Stomach (tissue), 8 donors: ENCODE measurements at regions not wholly inside any gene's neighbourhood (a gene's known extent, or its start where the extent isn't known, plus 50 kb on each side); places are given as distances from the start of the nearest gene placed in this dataset.
"Not testable (repeated sequence)": the region's sequence is repeated elsewhere in the genome, so short reads cannot be mapped to it uniquely, and the experiment has no call there.

Experiments
- DNase-seq, 2 donors: peaks; one replicate each; pipeline versions ENCODE4 v3.0.0 to v3.0.0-alpha.2; 2013 to 2019
- H3K27ac ChIP-seq, 5 donors: fragments of 200-600 bp in 4 of 5; sonication (generic) in 4 of 5; one replicate each; pipeline ENCODE4 v1.5.1; 2013 to 2019; ENCODE audit warnings: mild to moderate bottlenecking in 1 of 5, moderate library complexity in 1 of 5
- H3K27me3 ChIP-seq, 3 donors: fragments of 200-600 bp; sonication (generic); one replicate each; pipeline ENCODE4 v1.5.1; 2017 to 2019; ENCODE audit warnings: mixed run types in 1 of 3
- H3K36me3 ChIP-seq, 4 donors: fragments of 200-600 bp; sonication (generic); 1 replicate in 3 of 4; 2 replicates in 1 of 4; pipeline ENCODE4 v1.5.1; 2016 to 2019
- H3K4me1 ChIP-seq, 4 donors: fragments of 200-600 bp; sonication (generic); one replicate each; pipeline ENCODE4 v1.5.1; 2016 to 2019
- H3K4me3 ChIP-seq, 4 donors: fragments of 200-600 bp; sonication (generic) in 3 of 4; one replicate each; pipeline ENCODE4 v1.5.1; 2016 to 2019; ENCODE audit warnings: mild to moderate bottlenecking in 1 of 4
- H3K9me3 ChIP-seq, 4 donors: fragments of 200-600 bp; sonication (generic); one replicate each; pipeline ENCODE4 v1.5.1; 2016 to 2019
- CTCF ChIP-seq, 7 experiments: fragments of 450-650 bp in 4 of 7; fragments of 200-600 bp in 3 of 7; sonication (generic) in 3 of 7; IDR thresholded peaks; one replicate each; pipeline ENCODE4 v1.5.1; 2016 to 2019; ENCODE audit warnings: antibody characterized with exemption in 7 of 7, control low read depth in 2 of 7, mild to moderate bottlenecking in 1 of 7
- EP300 ChIP-seq: sonication (generic); formaldehyde crosslinking; IDR thresholded peaks from one replicate; pipeline ENCODE4 v1.6.1; 2017; ENCODE audit warnings: antibody characterized with exemption
- POLR2A ChIP-seq, 4 donors: fragments of 450-650 bp; IDR thresholded peaks; one replicate each; pipeline ENCODE4 v1.6.1; 2016; ENCODE audit warnings: antibody characterized with exemption in 4 of 4, control low read depth in 2 of 4, mild to moderate bottlenecking in 1 of 4, moderate library complexity in 1 of 4
- WGBS, 5 donors: extraction: QIAGEN DNeasy Blood & Tissue Kit in 3 of 5; methylation state at CpG; one replicate each; pipeline versions ENCODE4 v1.1.5 to v1.1.7; 2013 to 2018; 5-methylcytosine and 5-hydroxymethylcytosine counted together
- intact Hi-C: fragments of 100-400 bp; cut with DNase I; formaldehyde crosslinking; loops from one replicate; pipeline ENCODE4 v1.15.1; 2023; ENCODE audit warnings: low total_unique reads
- donor health status: healthy with polysubstance abuse.
- donor health status: Bipolar disorder and iron deficiency.
- donor health status: healthy.

- TF ChIP-seq EP300 (no peak), POLR2A (IDR thresholded peaks at IDR 0.05) (no peak), CTCF (IDR thresholded peaks at IDR 0.05) (no peak)
Measured at GRCh38 chr15:84151205-84151931, 84.2 kb upstream of the GOLGA6L4 start.

GRCh38 chr15:84152381-84152979 lies 83.1 kb upstream of the GOLGA6L4 start:
- intact Hi-C loops, H3K9me3 ChIP-seq, H3K36me3 ChIP-seq, H3K27ac ChIP-seq, H3K4me3 ChIP-seq, H3K27me3 ChIP-seq, H3K4me1 ChIP-seq, DNase-seq: not testable (repeated sequence)
- 88 to 97% (median 92%) methylated on average over 4 to 8 of the region's 8 CpGs for WGBS, 5 donors

More at GRCh38 chr15:84151205-84151931, 84.2 kb upstream of the GOLGA6L4 start:
- H3K4me3 ChIP-seq = no peak overlapping the region
- no peaks in the 10 kb centered on the region for H3K36me3 ChIP-seq
- H3K27ac ChIP-seq = no peak overlapping the region
- WGBS, 5 donors = 78 to 93% (median 87%) methylated on average over 6 to 11 of the region's 11 CpGs
- H3K9me3 ChIP-seq = no peaks in the 10 kb centered on the region
- peaks cover 0 to 4% (median 0%) of the 10 kb centered on the region in 3 donors for H3K27me3 ChIP-seq
- H3K4me1 ChIP-seq = no peaks in the 10 kb centered on the region
- peak in 1 of 2 donors; percentile 34 for DNase-seq
- intact Hi-C loops = no loop called here

- H3K36me3 ChIP-seq, H3K9me3 ChIP-seq, H3K4me3 ChIP-seq, DNase-seq, H3K27ac ChIP-seq, intact Hi-C loops, H3K27me3 ChIP-seq, H3K4me1 ChIP-seq: not testable (repeated sequence)
- WGBS, 5 donors = 78 to 88% (median 86%) methylated on average over 7 to 11 of the region's 11 CpGs
Measured at GRCh38 chr15:84153655-84154140, 81.9 kb upstream of the GOLGA6L4 start.

DNA sequence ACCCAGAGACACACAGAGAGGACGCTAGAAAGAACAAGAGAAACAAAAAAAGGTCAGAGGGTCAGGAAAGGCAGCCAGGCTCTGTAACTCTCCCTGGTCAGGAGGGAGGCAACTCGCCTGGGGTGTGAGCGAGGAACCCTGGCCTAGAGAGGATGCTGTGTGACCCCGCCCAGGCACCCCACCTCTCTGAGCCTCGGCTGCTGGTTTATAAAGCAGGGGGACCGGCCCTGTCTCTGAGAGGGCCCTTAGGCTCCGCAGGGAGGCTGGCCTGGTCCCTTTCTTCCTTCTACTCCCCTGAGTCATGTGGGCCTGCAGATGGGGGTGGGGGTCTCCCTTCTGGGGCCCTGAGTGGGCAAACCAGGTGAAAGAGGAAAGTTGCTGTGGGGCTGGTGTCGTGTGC lies 81.3 kb upstream of the GOLGA6L4 start:
- H3K27me3 ChIP-seq, DNase-seq, H3K36me3 ChIP-seq, H3K4me1 ChIP-seq, intact Hi-C loops, H3K27ac ChIP-seq, H3K4me3 ChIP-seq, H3K9me3 ChIP-seq: not testable (repeated sequence)
- 77 to 90% (median 82%) methylated on average over 8 of the region's 8 CpGs for WGBS, 5 donors

DNA sequence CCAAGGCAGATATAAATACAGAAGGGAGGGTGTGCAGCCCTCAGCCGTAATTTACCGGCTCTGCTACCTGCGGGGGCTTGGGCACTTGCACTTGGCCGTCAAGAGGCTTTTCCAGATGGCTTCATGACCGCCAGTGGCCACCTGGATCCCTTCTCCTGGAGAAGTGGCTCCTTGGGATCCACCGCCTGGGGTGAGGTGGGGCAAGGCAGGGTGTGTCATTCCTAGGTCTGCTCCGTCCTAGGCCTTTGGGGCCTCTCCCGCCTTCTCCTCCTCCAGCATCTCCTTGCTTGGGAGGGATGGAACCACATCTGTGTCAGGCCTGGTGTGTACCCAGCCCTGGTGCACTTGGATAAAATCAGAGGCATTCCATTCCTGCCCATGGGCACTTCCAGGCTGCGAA lies 80.8 kb upstream of the GOLGA6L4 start:
- intact Hi-C loops = not testable (repeated sequence)
- 83 to 92% (median 90%) methylated on average over 8 to 9 of the region's 9 CpGs for WGBS, 5 donors

GRCh38 chr15:84155792-84156587 lies 79.6 kb upstream of the GOLGA6L4 start:
- DNase-seq, H3K9me3 ChIP-seq, intact Hi-C loops, H3K36me3 ChIP-seq, H3K4me3 ChIP-seq, H3K27me3 ChIP-seq, H3K4me1 ChIP-seq, H3K27ac ChIP-seq: not testable (repeated sequence)
- 52 to 80% (median 59%) methylated on average over 7 to 20 of the region's 22 CpGs; no CpG with 5 or more reads in 1 of the 5 donors for WGBS, 5 donors

More for the DNA sequence above, 80.8 kb upstream of the GOLGA6L4 start:
- not testable (repeated sequence) for H3K36me3 ChIP-seq, H3K27me3 ChIP-seq, H3K4me3 ChIP-seq, H3K4me1 ChIP-seq, H3K9me3 ChIP-seq, DNase-seq, H3K27ac ChIP-seq

GRCh38 chr15:84156588-84156840 lies 79.1 kb upstream of the GOLGA6L4 start:
- H3K27me3 ChIP-seq, H3K36me3 ChIP-seq, H3K9me3 ChIP-seq, H3K4me3 ChIP-seq, H3K4me1 ChIP-seq, intact Hi-C loops, H3K27ac ChIP-seq, DNase-seq: not testable (repeated sequence)
- 83 to 93% (median 85%) methylated on average over 2 to 3 of the region's 3 CpGs for WGBS, 5 donors

DNA sequence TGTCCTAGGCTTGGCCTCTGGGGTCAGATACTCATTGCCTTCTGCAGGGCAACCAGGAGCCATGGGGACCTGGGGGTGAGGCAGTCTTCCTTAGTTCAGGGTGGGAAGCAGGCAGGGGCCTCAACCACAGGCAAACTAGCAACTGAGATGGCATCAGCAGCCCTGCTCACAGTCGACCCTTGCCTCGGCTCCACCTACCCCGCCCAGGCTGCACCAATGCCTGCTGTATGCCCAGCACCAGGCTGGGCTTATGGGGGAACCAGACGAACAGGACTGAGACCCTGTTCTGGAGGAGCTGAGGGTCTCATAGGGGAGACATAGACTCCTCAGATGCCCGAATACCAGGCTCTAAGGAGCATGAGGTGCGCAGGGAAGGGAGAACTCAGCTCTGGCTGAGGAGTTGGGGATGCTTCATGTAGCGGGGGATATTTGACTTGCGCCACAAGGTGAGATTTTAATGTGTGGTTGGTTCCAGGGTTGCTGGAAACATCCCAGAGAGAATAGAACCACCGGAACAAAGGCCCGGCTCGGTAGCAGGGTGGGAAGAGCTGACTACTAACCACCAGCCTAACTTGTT lies 78.4 kb upstream of the GOLGA6L4 start:
- DNase-seq, H3K27ac ChIP-seq, intact Hi-C loops, H3K4me3 ChIP-seq, H3K9me3 ChIP-seq, H3K36me3 ChIP-seq, H3K27me3 ChIP-seq, H3K4me1 ChIP-seq: not testable (repeated sequence)
- WGBS, 5 donors = 82 to 92% (median 84%) methylated on average over 10 to 11 of the region's 11 CpGs

DNA sequence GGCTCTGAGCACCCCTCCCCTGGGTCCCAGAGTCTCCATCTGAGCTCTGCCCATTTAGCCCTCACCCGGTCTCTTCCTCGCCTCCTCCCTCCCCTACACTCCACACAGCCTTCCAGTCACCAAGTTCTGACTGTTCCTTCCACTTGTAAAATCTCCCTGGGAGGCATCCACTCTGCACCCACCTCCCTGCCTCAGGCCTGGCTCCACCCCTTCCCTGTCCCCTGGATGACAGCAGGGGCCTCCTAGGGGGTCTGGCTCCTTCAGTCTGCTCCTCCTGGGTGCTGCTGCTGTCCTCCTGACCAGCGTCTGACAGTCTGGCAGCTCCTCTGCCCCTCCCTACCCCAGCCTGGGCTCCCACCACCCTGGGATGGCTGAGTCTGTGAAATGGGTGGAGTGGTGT lies 77.7 kb upstream of the GOLGA6L4 start:
- 70 to 88% (median 80%) methylated on average over 3 of the region's 3 CpGs for WGBS, 5 donors
- not testable (repeated sequence) for H3K4me1 ChIP-seq

More for the DNA sequence above, 77.7 kb upstream of the GOLGA6L4 start:
- intact Hi-C loops, H3K27ac ChIP-seq, H3K27me3 ChIP-seq, DNase-seq, H3K36me3 ChIP-seq, H3K9me3 ChIP-seq, H3K4me3 ChIP-seq: not testable (repeated sequence)
